Type B pancreatic cell (in vitro differentiated cells): ENCODE measurements at regions not wholly inside any gene's neighbourhood (a gene's known extent, or its start where the extent isn't known, plus 50 kb on each side); places are given as distances from the start of the nearest gene placed in this dataset.

Experiments
- DNase-seq: peaks from one replicate; pipeline ENCODE4 v3.0.0; 2021; ENCODE audit warnings: mixed read lengths; ENCODE audit not compliant: unreplicated experiment; ENCODE audit errors: extremely low spot score
- H3K27ac Mint-ChIP-seq: 2 replicates; pipeline ENCODE4 v1.8.0; 2021; ENCODE audit warnings: mild to moderate bottlenecking, mixed read lengths
- H3K27me3 Mint-ChIP-seq: 2 replicates; pipeline ENCODE4 v1.8.0; 2021; ENCODE audit warnings: mixed read lengths
- H3K36me3 Mint-ChIP-seq: 2 replicates; pipeline ENCODE4 v1.8.0; 2021; ENCODE audit warnings: mixed read lengths
- H3K4me1 Mint-ChIP-seq: one replicate; pipeline ENCODE4 v1.8.0; 2021; ENCODE audit warnings: mixed read lengths; ENCODE audit not compliant: unreplicated experiment
- H3K4me3 Mint-ChIP-seq: 2 replicates; pipeline ENCODE4 v1.8.0; 2021; ENCODE audit warnings: mild to moderate bottlenecking, mixed read lengths
- H3K9me3 Mint-ChIP-seq: 2 replicates; pipeline ENCODE4 v1.8.0; 2021; ENCODE audit warnings: mixed read lengths
- CTCF ChIP-seq: fragments of 200-600 bp; sonication (generic); conservative IDR thresholded peaks from 2 replicates; pipeline ENCODE4 v1.5.0; 2021; ENCODE audit warnings: antibody characterized with exemption, mild to moderate bottlenecking

GRCh38 chr4:56106180-56107147 is 157.7 kb downstream of the CEP135 start:
- H3K27ac Mint-ChIP-seq, result peak overlapping the region; percentile 51
- no peaks in the 10 kb centered on the region for H3K27me3 Mint-ChIP-seq
- DNase-seq, result no peak
- TF ChIP-seq CTCF, result no peak
- no peaks in the 10 kb centered on the region for H3K9me3 Mint-ChIP-seq
- no peak overlapping the region for H3K4me3 Mint-ChIP-seq
- H3K36me3 Mint-ChIP-seq, result peaks cover 14% of the 10 kb centered on the region
- peaks cover 13% of the 10 kb centered on the region for H3K4me1 Mint-ChIP-seq

- Mint-ChIP-seq H3K4me3 (no peak overlapping the region), H3K4me1 (peaks cover 13% of the 10 kb centered on the region), H3K9me3 (no peaks in the 10 kb centered on the region), H3K36me3 (peaks cover 6% of the 10 kb centered on the region), H3K27me3 (no peaks in the 10 kb centered on the region), H3K27ac (no peak overlapping the region)
- TF ChIP-seq CTCF, result no peak
- no peak for DNase-seq
Measured at GRCh38 chr4:56104188-56104587, 155.4 kb downstream of the CEP135 start.

GRCh38 chr4:56102601-56103000 is 153.9 kb downstream of the CEP135 start:
- Mint-ChIP-seq H3K27me3 (no peaks in the 10 kb centered on the region), H3K9me3 (no peaks in the 10 kb centered on the region), H3K27ac (no peak overlapping the region), H3K36me3 (no peaks in the 10 kb centered on the region), H3K4me1 (peaks cover 13% of the 10 kb centered on the region), H3K4me3 (no peak overlapping the region)
- no peak for TF ChIP-seq CTCF
- no peak for DNase-seq

GRCh38 chr4:56099378-56099786 is 150.6 kb downstream of the CEP135 start:
- no peak overlapping the region for H3K27ac Mint-ChIP-seq
- no peak overlapping the region for H3K4me3 Mint-ChIP-seq
- no peaks in the 10 kb centered on the region for H3K4me1 Mint-ChIP-seq
- TF ChIP-seq CTCF, result no peak
- no peak for DNase-seq
- H3K27me3 Mint-ChIP-seq, result no peaks in the 10 kb centered on the region
- H3K9me3 Mint-ChIP-seq, result no peaks in the 10 kb centered on the region
- H3K36me3 Mint-ChIP-seq, result no peaks in the 10 kb centered on the region

GRCh38 chr4:56093576-56093975 is 144.8 kb downstream of the CEP135 start:
- no peak overlapping the region for H3K27ac Mint-ChIP-seq
- H3K4me3 Mint-ChIP-seq, result no peak overlapping the region
- H3K4me1 Mint-ChIP-seq, result peaks cover 9% of the 10 kb centered on the region
- peaks cover 8% of the 10 kb centered on the region for H3K36me3 Mint-ChIP-seq
- no peak for TF ChIP-seq CTCF
- no peaks in the 10 kb centered on the region for H3K9me3 Mint-ChIP-seq
- no peak for DNase-seq
- no peaks in the 10 kb centered on the region for H3K27me3 Mint-ChIP-seq
